ENCODE measurements at regions not wholly inside any gene's neighbourhood (a gene's known extent, or its start where the extent isn't known, plus 50 kb on each side); places are given as distances from the start of the nearest gene placed in this dataset.
"Not testable (repeated sequence)": the region's sequence is repeated elsewhere in the genome, so short reads cannot be mapped to it uniquely, and the experiment has no call there.

- Mint-ChIP-seq H3K4me3 (no peak overlapping the region), H3K27ac (no peak overlapping the region), H3K27me3 (peaks cover 0 to 1% (median 0%) of the 10 kb centered on the region in 5 donors), H3K4me1 (no peaks in the 10 kb centered on the region), H3K36me3 (no peaks in the 10 kb centered on the region), H3K9me3 (peaks cover 0 to 8% (median 0%) of the 10 kb centered on the region in 9 donors)
- ATAC-seq (no peak), DNase-seq (no peak)
- POLR2A ChIA-PET: no interaction called here
These were observed 953.2 kb downstream of the SORCS3 start for GRCh38 chr10:105594296-105594695.

GRCh38 chr10:105592468-105592867 lies 951.4 kb downstream of the SORCS3 start:
- Mint-ChIP-seq H3K9me3 (peaks cover 0 to 9% (median 0%) of the 10 kb centered on the region in 9 donors), H3K27ac (no peak overlapping the region), H3K4me1 (no peaks in the 10 kb centered on the region), H3K4me3 (no peak overlapping the region), H3K27me3 (peaks cover 0 to 1% (median 0%) of the 10 kb centered on the region in 5 donors), H3K36me3 (no peaks in the 10 kb centered on the region)
- DNase-seq (no peak), ATAC-seq (no peak)
- POLR2A ChIA-PET: no interaction called here

- H3K36me3 Mint-ChIP-seq: no peaks in the 10 kb centered on the region
- H3K27me3 Mint-ChIP-seq: no peaks in the 10 kb centered on the region
- H3K4me3 Mint-ChIP-seq: no peak overlapping the region
- DNase-seq (no peak), ATAC-seq (no peak)
- peaks cover 0 to 25% (median 0%) of the 10 kb centered on the region in 9 donors for H3K9me3 Mint-ChIP-seq
- no peak overlapping the region for H3K27ac Mint-ChIP-seq
- no peaks in the 10 kb centered on the region for H3K4me1 Mint-ChIP-seq
- POLR2A ChIA-PET: no interaction called here
These were observed 945.5 kb downstream of the SORCS3 start for GRCh38 chr10:105586451-105587098.

GRCh38 chr10:105585753-105586152 lies 944.7 kb downstream of the SORCS3 start:
- Mint-ChIP-seq H3K4me3 (no peak overlapping the region), H3K27me3 (no peaks in the 10 kb centered on the region), H3K4me1 (no peaks in the 10 kb centered on the region), H3K36me3 (no peaks in the 10 kb centered on the region), H3K9me3 (peaks cover 0 to 25% (median 0%) of the 10 kb centered on the region in 9 donors), H3K27ac (peak overlapping the region in 1 of 10 donors; percentile 35)
- DNase-seq (no peak), ATAC-seq (no peak)
- POLR2A ChIA-PET: no interaction called here

GRCh38 chr10:105585171-105585570 lies 944.1 kb downstream of the SORCS3 start:
- ATAC-seq: no peak
- H3K27me3 Mint-ChIP-seq: no peaks in the 10 kb centered on the region

GRCh38 chr10:105579112-105579511 lies 938.0 kb downstream of the SORCS3 start:
- no peaks in the 10 kb centered on the region for H3K27me3 Mint-ChIP-seq
- no peak overlapping the region for H3K27ac Mint-ChIP-seq
- H3K4me3 Mint-ChIP-seq: no peak overlapping the region
- DNase-seq (no peak), ATAC-seq (no peak)
- POLR2A ChIA-PET: no interaction called here
- peaks cover 0 to 26% (median 7%) of the 10 kb centered on the region in 9 donors for H3K9me3 Mint-ChIP-seq
- H3K4me1 Mint-ChIP-seq: no peaks in the 10 kb centered on the region
- H3K36me3 Mint-ChIP-seq: no peaks in the 10 kb centered on the region

More at GRCh38 chr10:105585171-105585570, 944.1 kb downstream of the SORCS3 start:
- H3K4me3 Mint-ChIP-seq: no peak overlapping the region
- H3K9me3 Mint-ChIP-seq: peaks cover 0 to 25% (median 0%) of the 10 kb centered on the region in 9 donors
- no peaks in the 10 kb centered on the region for H3K36me3 Mint-ChIP-seq
- POLR2A ChIA-PET: no interaction called here
- H3K4me1 Mint-ChIP-seq: no peaks in the 10 kb centered on the region
- peak in 1 of 10 donors; percentile 1 for DNase-seq
- H3K27ac Mint-ChIP-seq: no peak overlapping the region

- no peak overlapping the region for H3K27ac Mint-ChIP-seq
- H3K9me3 Mint-ChIP-seq: peaks cover 4 to 33% (median 12%) of the 10 kb centered on the region in 9 donors
- H3K4me3 Mint-ChIP-seq: no peak overlapping the region
- POLR2A ChIA-PET: no interaction called here
- ATAC-seq (no peak), DNase-seq (no peak)
- H3K4me1 Mint-ChIP-seq: peaks cover 0 to 1% (median 0%) of the 10 kb centered on the region in 4 donors
- H3K27me3 Mint-ChIP-seq: no peaks in the 10 kb centered on the region
- no peaks in the 10 kb centered on the region for H3K36me3 Mint-ChIP-seq
These were observed 936.9 kb downstream of the SORCS3 start for GRCh38 chr10:105577865-105578607.

- POLR2A ChIA-PET: no interaction called here
- H3K27me3 Mint-ChIP-seq: peaks cover 0 to 4% (median 0%) of the 10 kb centered on the region in 5 donors
- H3K27ac Mint-ChIP-seq: no peak overlapping the region
- H3K4me1 Mint-ChIP-seq: no peaks in the 10 kb centered on the region
- DNase-seq (no peak), ATAC-seq (no peak)
- H3K36me3 Mint-ChIP-seq: no peaks in the 10 kb centered on the region
- H3K9me3 Mint-ChIP-seq: peaks cover 0 to 6% (median 0%) of the 10 kb centered on the region in 9 donors
- H3K4me3 Mint-ChIP-seq: no peak overlapping the region
These were observed 918.4 kb downstream of the SORCS3 start for GRCh38 chr10:105559333-105560097.

- peaks cover 0 to 19% (median 9%) of the 10 kb centered on the region in 9 donors for H3K9me3 Mint-ChIP-seq
- ATAC-seq, H3K27ac Mint-ChIP-seq, DNase-seq, H3K4me3 Mint-ChIP-seq, H3K36me3 Mint-ChIP-seq, H3K4me1 Mint-ChIP-seq, H3K27me3 Mint-ChIP-seq, POLR2A ChIA-PET: not testable (repeated sequence)
These were observed 909.4 kb downstream of the SORCS3 start for GRCh38 chr10:105550453-105550852.

- ATAC-seq: no peak
- H3K36me3 Mint-ChIP-seq: peaks cover 0 to 3% (median 0%) of the 10 kb centered on the region in 3 donors
- no peaks in the 10 kb centered on the region for H3K4me1 Mint-ChIP-seq
- no peak for DNase-seq
- H3K4me3 Mint-ChIP-seq: no peak overlapping the region
- POLR2A ChIA-PET: no interaction called here
- no peak overlapping the region for H3K27ac Mint-ChIP-seq
- peaks cover 0 to 5% (median 0%) of the 10 kb centered on the region in 5 donors for H3K27me3 Mint-ChIP-seq
- peaks cover 0 to 20% (median 9%) of the 10 kb centered on the region in 9 donors for H3K9me3 Mint-ChIP-seq
These were observed 908.6 kb downstream of the SORCS3 start for GRCh38 chr10:105549731-105550130.

GRCh38 chr10:105545101-105545500 lies 904.0 kb downstream of the SORCS3 start:
- Mint-ChIP-seq H3K4me3 (no peak overlapping the region), H3K27ac (no peak overlapping the region), H3K4me1 (no peaks in the 10 kb centered on the region), H3K27me3 (peaks cover 0 to 8% (median 0%) of the 10 kb centered on the region in 5 donors), H3K36me3 (peaks cover 0 to 3% (median 0%) of the 10 kb centered on the region in 3 donors), H3K9me3 (peaks cover 0 to 25% (median 9%) of the 10 kb centered on the region in 9 donors)
- no peak for DNase-seq
- POLR2A ChIA-PET: no interaction called here
- ATAC-seq: no peak

GRCh38 chr10:105540381-105540780 lies 899.3 kb downstream of the SORCS3 start:
- Mint-ChIP-seq H3K9me3 (peaks cover 0 to 17% (median 4%) of the 10 kb centered on the region in 9 donors), H3K27me3 (peaks cover 0 to 6% (median 0%) of the 10 kb centered on the region in 5 donors), H3K36me3 (no peaks in the 10 kb centered on the region), H3K27ac (no peak overlapping the region), H3K4me3 (no peak overlapping the region), H3K4me1 (no peaks in the 10 kb centered on the region)
- no peak for ATAC-seq
- POLR2A ChIA-PET: no interaction called here
- no peak for DNase-seq

- H3K27ac Mint-ChIP-seq: no peak overlapping the region
- H3K9me3 Mint-ChIP-seq: peaks cover 0 to 14% (median 3%) of the 10 kb centered on the region in 9 donors
- no peak overlapping the region for H3K4me3 Mint-ChIP-seq
- ATAC-seq (no peak), DNase-seq (no peak)
- no peaks in the 10 kb centered on the region for H3K4me1 Mint-ChIP-seq
- H3K36me3 Mint-ChIP-seq: no peaks in the 10 kb centered on the region
- POLR2A ChIA-PET: no interaction called here
- no peaks in the 10 kb centered on the region for H3K27me3 Mint-ChIP-seq
These were observed 897.8 kb downstream of the SORCS3 start for GRCh38 chr10:105538874-105539273.
